HG03045 (cell line): ENCODE measurements at regions not wholly inside any gene's neighbourhood (a gene's known extent, or its start where the extent isn't known, plus 50 kb on each side); places are given as distances from the start of the nearest gene placed in this dataset.

Experiments
- ATAC-seq: cut with Tn5 transposase; IDR thresholded peaks from one replicate; pipeline ENCODE4 v1.9.1; 2021; ENCODE audit warnings: mild to moderate bottlenecking, moderate library complexity; ENCODE audit not compliant: unreplicated experiment

- ATAC-seq = no peak
These were observed 199.5 kb downstream of the NUAK1 start for GRCh38 chr12:105939181-105939721.

DNA sequence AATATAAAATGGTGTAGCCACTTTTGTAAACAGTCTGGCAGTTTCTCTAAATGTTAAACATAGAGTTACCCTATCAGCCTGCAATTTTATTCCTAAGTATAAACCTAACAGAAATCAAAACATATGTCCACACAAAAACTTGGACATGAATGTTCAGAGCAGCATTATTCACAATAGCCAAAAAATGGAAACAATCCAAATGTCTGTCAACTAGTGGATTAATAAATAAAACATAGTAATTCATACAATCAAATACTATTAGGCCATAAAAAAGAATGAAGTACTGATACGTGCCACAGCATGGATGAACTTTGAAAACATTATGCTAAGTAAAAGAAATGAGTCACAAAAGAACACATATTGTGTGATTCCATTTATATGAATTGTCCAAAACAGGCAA lies 196.5 kb downstream of the NUAK1 start:
- ATAC-seq = no peak

DNA sequence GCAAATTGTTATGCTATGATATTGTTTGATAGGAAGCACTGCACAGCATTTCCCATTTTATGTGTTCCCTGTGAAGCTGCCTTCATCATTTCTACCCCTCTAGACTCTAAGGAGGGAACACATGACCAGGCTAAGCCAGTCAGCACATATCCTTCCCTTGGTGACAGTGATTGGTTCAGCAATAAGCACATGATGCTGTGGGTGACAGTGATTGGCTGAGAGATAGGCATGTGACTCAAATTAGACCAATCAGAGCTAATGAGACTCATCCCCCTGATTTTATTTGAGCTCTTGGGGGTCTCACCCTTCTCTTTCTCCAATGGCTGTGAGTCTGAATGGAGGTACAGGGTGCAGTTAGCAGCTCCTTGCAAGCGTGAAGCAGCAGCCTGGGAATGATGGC lies 195.2 kb downstream of the NUAK1 start:
- no peak for ATAC-seq

DNA sequence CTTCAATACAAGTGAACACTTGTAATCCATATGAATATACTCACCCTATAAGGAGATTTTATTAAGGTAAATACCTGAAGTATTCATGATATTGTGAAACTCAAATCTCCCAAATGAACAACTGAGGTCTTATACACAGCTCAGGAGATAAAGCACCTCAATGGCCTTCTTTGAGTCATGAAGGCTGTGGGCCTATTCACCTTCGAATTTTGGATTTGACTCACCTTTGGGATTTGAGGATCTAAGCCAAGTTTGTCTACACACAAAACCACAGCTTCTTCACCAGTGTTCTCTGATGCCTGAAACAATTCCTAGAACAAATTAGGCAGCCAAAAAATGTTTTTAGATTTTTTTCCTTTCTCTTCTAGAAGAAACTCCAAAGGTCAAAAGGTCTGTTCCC lies 194.1 kb downstream of the NUAK1 start:
- ATAC-seq = no peak

DNA sequence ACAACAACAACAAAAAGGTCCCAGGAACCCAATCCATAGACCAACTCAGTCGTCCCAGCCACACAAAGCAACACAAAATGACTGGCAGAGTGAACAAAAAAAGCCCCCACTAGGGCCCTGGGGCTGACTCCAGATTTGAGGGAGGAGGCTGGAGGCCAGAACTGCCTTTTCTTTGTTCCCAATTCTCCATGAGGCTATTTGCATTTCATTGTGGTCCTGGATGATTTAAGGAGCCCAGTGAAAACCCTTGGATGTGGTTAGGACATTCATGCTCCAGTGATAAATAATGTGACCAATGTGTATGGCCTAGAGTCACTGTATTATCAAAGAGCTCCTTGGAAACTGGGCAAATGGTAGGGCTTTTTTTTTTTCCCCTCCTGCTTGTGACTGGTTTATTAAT lies 192.9 kb downstream of the NUAK1 start:
- no peak for ATAC-seq

- no peak for ATAC-seq
These were observed 192.3 kb downstream of the NUAK1 start for GRCh38 chr12:105946493-105946901.

DNA sequence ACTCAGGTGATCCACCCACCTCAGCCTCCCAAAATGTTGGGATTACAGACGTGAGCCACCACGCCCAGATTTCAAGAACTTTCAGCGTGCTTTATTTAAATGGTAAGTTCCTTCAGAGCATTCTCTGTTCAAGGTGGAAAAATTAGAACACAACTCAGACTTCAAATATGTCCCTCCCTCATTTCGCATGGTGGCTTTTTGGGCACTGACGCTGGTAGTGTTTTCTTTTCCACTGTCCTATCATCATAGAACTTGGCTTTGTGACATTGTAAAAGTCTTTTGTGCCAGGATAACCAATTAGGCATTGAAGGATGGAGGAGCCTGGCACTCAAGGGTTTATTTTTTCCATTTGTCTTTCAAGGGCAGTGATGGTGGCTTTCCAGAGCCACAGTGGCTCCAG lies 190.8 kb downstream of the NUAK1 start:
- ATAC-seq = no peak

DNA sequence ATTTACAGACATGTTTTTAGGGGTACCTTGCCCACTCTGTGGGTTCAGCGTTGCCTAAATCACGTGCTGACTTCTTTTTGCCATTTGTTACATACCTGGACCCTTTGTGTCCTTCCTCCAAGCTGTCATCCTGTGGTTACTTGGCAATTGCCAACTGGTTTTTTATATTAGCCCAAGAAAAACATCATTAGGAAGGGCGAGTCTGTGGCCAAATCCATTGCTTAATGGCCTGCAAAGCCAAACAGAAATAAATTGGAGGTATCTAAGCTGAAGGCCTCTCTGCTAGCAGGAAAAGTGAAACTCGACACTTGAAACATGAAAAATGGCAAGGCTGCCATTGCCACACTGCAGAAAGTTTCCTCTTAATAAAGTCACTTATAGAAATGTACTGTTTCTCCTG lies 190.4 kb downstream of the NUAK1 start:
- ATAC-seq = no peak

GRCh38 chr12:105949391-105949790 lies 189.4 kb downstream of the NUAK1 start:
- ATAC-seq = no peak

- ATAC-seq = no peak
These were observed 187.0 kb downstream of the NUAK1 start for GRCh38 chr12:105951732-105952131.

- ATAC-seq = no peak
These were observed 183.5 kb downstream of the NUAK1 start for GRCh38 chr12:105954951-105955931.

DNA sequence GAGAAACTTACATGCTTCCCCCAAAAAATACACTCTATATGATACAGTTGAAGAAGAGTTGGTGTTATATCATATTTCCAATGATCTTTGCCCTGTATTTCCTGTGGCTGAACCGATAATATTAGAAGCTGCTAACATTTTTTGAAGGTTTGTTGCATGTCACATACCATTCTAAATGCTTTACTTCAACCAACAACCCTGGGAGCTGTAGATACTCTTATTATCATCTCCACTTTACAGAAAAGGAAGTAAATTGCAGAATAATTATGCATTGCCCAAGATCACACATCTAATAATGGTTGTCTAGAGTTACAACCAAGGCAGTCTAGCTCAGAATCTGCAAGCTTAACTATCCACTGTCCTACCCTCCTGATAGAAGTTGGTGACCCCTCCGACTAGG lies 182.8 kb downstream of the NUAK1 start:
- no peak for ATAC-seq

DNA sequence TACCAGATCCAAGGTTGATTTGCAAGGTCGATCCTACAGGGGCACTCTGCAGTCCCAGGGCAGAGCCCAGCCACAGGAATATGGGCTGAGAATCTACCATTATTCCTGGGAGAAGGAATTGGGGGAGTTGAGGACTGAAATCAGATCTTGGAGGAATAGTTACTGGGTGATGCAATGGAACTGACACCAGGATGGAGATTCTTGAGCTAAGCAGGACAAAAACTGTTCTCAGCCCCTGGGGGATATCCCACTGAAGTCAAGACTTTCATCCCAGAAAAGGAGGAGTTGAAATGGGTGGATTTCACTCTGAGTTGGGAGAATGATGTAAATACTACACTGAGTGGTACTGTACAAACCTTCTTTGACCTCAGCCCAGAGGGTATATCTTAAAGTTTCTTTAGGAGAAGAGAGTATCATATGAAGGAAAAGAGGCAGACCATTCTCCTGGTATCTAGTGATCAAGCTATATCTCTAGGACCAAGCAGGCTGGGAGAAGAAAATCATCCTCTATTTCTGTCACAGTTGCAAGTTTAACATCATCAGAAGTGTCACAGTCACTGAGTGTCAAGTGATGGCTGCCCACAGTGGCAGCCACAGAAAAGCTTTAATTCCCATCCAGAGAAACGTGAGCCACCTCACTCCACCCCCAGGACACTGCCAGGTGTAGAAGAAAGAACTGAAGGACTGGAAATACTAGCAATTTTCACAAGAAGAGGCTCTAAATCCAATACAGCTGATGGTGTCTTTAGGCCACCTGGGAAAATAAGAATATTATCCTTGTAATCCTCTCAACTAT lies 181.9 kb downstream of the NUAK1 start:
- no peak for ATAC-seq

- no peak for ATAC-seq
These were observed 178.3 kb downstream of the NUAK1 start for GRCh38 chr12:105960319-105961083.

GRCh38 chr12:105961821-105962671 lies 176.7 kb downstream of the NUAK1 start:
- ATAC-seq = no peak

DNA sequence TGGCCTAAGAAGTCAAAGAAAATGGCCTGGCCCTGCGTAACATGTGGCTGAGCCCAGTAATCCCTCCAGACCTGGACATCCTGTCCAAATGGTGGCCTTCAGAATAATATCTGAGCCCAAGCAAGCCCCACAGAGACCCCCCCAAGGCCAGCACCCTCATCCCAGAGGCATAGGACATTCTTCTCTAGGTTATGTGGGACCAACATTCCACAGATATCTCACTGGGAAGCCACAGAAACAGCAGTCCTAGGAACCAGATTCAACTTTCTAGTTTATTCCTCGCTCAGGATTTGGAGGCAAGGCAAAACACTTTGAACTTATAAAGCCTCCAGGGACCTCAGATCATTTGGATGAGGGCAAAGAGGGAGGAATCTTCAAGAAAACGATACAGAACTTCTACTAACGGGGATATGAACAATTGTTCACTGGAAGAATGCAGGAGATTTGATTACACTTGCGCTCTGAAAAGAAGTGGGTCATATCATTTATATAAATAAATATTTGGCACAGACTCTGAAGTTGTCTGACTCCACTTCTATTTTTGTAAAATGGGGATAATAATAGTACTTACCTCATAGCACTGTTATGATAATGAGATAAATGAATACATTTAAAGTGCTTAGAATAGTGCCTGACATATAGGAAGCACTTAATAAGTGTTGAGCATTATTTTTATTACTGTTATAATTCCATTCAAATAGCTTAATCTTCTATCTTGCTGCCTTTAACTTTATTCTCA lies 171.5 kb downstream of the NUAK1 start:
- ATAC-seq = no peak

- no peak for ATAC-seq
These were observed 170.7 kb downstream of the NUAK1 start for GRCh38 chr12:105968025-105968424.

DNA sequence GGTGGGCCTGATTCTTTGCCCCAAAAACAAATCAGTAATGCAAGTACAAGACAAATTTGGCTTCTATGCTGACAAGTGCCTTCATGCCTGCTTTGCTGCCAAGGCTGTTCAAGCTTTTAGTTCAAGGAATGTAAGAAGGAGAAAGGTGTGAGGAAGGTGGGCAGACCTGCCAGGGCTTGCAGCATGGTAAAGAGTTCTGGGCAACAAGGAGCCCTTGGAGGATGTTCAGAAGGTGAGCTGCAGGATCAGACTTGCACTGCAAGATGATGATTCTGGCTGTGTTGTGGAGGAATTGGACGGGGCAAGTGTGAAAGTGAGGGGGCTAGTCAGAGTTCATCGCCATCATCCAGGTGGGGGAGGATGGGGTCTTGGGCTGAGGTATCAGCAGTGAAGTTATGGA lies 167.9 kb downstream of the NUAK1 start:
- no peak for ATAC-seq

DNA sequence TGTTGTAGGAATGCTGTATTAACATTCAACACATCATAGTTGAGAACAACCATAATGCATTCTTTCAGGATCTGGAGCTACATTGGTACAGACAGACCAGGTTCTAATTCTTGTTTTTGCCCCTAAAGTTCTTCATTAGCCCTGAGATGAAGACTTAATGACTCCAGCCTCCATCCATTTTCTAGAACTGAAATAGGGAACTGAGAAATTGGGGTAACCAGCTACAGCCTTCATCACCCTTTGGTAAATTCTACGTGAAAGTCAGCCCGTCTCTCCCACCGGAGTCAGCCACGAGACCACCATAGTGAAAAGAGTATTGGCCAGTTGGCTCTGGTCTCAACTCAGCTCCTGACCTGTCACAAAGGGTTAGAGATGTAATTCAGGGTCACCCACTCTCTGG lies 164.0 kb downstream of the NUAK1 start:
- ATAC-seq = no peak
